ENCODE measurements at regions not wholly inside any gene's neighbourhood (a gene's known extent, or its start where the extent isn't known, plus 50 kb on each side); places are given as distances from the start of the nearest gene placed in this dataset.

- no peak for TF ChIP-seq MAX (IDR thresholded peaks at IDR 0.05; ENCODE audit: low read depth, low read length)
- no peak for TF ChIP-seq MYC (IDR thresholded peaks at IDR 0.05; ENCODE audit: low read depth, low read length)
- no peak for TF ChIP-seq POLR2A (IDR thresholded peaks at IDR 0.05; ENCODE audit: extremely low read depth, insufficient read length)
- TF ChIP-seq CTCF (IDR thresholded peaks at IDR 0.05; ENCODE audit: low read depth, low read length): no peak
- H3K4me3 ChIP-seq (ENCODE audit: low read depth, low read length): no peak overlapping the region
- no peak for DNase-seq (ENCODE audit: low read depth)
Measured at GRCh38 chr15:81858136-81858535, 187.7 kb downstream of the MEX3B start.

- no peak overlapping the region for H3K4me3 ChIP-seq (ENCODE audit: low read depth, low read length)
- TF ChIP-seq MYC (IDR thresholded peaks at IDR 0.05; ENCODE audit: low read depth, low read length) (no peak), MAX (IDR thresholded peaks at IDR 0.05; ENCODE audit: low read depth, low read length) (no peak), POLR2A (IDR thresholded peaks at IDR 0.05; ENCODE audit: extremely low read depth, insufficient read length) (no peak), CTCF (IDR thresholded peaks at IDR 0.05; ENCODE audit: low read depth, low read length) (no peak)
- DNase-seq (ENCODE audit: low read depth): no peak
Measured at GRCh38 chr15:81856634-81857026, 189.2 kb downstream of the MEX3B start.

GRCh38 chr15:81856001-81856633, 189.7 kb downstream of the MEX3B start:
- DNase-seq (ENCODE audit: low read depth): no peak
- H3K4me3 ChIP-seq (ENCODE audit: low read depth, low read length): no peak overlapping the region
- TF ChIP-seq CTCF (IDR thresholded peaks at IDR 0.05; ENCODE audit: low read depth, low read length) (no peak), POLR2A (IDR thresholded peaks at IDR 0.05; ENCODE audit: extremely low read depth, insufficient read length) (no peak), MAX (IDR thresholded peaks at IDR 0.05; ENCODE audit: low read depth, low read length) (no peak), MYC (IDR thresholded peaks at IDR 0.05; ENCODE audit: low read depth, low read length) (no peak)

- no peak overlapping the region for H3K4me3 ChIP-seq (ENCODE audit: low read depth, low read length)
- no peak for DNase-seq (ENCODE audit: low read depth)
- TF ChIP-seq MAX (IDR thresholded peaks at IDR 0.05; ENCODE audit: low read depth, low read length): no peak
- TF ChIP-seq POLR2A (IDR thresholded peaks at IDR 0.05; ENCODE audit: extremely low read depth, insufficient read length): no peak
- no peak for TF ChIP-seq MYC (IDR thresholded peaks at IDR 0.05; ENCODE audit: low read depth, low read length)
- TF ChIP-seq CTCF (IDR thresholded peaks at IDR 0.05; ENCODE audit: low read depth, low read length): no peak
Measured at GRCh38 chr15:81853150-81853748, 192.6 kb downstream of the MEX3B start.

GRCh38 chr15:81852411-81853149, 193.2 kb downstream of the MEX3B start:
- H3K4me3 ChIP-seq (ENCODE audit: low read depth, low read length): no peak overlapping the region
- no peak for TF ChIP-seq MAX (IDR thresholded peaks at IDR 0.05; ENCODE audit: low read depth, low read length)
- TF ChIP-seq POLR2A (IDR thresholded peaks at IDR 0.05; ENCODE audit: extremely low read depth, insufficient read length): no peak
- TF ChIP-seq CTCF (IDR thresholded peaks at IDR 0.05; ENCODE audit: low read depth, low read length): no peak
- no peak for TF ChIP-seq MYC (IDR thresholded peaks at IDR 0.05; ENCODE audit: low read depth, low read length)
- DNase-seq (ENCODE audit: low read depth): no peak

Measured in NB4 (cell line).